Liver (tissue), 3 donors: ENCODE measurements at regions not wholly inside any gene's neighbourhood (a gene's known extent, or its start where the extent isn't known, plus 50 kb on each side); places are given as distances from the start of the nearest gene placed in this dataset.

Experiments used
- RAD21 ChIP-seq, 2 donors: IDR thresholded peaks; 2 replicates each; pipeline ENCODE4 v1.6.1; 2016; ENCODE audit warnings: antibody characterized with exemption in 2 of 2, mild to moderate bottlenecking in 2 of 2
- TAF1 ChIP-seq: conservative IDR thresholded peaks from 2 replicates; pipeline ENCODE4 v1.6.1; 2016; ENCODE audit warnings: antibody characterized with exemption, mild to moderate bottlenecking
- TF ChIP-seq, protein P1 (sequence below): fragments of 150-350 bp; IDR thresholded peaks from 2 replicates; pipeline ENCODE4 v1.5.1; 2017; ENCODE audit warnings: improper control_type of control experiment, low read depth, low read length; ENCODE audit not compliant: missing input control
- TF ChIP-seq, protein P2 (sequence below): IDR thresholded peaks from 2 replicates; pipeline ENCODE4 v1.6.1; 2016; ENCODE audit warnings: antibody characterized with exemption, mild to moderate bottlenecking
- TF ChIP-seq, protein P3 (sequence below): IDR thresholded peaks from 2 replicates; pipeline ENCODE4 v1.6.1; 2016; ENCODE audit warnings: antibody characterized with exemption
- donor health status: healthy.
- donor health status: healthy.

DNA sequence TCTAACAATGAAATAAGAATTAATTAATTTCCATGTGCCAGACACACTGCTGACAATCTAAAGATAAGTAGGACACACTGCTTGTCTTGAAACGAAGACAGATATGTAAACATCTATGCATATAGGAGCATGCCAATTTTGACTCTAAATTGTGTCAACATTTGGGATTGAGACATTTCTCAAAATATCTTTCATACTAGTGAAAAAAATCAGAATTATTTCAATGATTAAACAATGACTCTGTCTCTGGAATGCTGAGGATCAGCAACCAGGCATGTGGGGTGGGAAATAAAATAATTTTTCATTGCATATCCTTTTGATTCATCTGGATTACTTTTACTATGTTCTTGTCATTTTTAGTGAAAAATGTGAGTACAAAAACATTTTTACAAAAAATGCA lies 262.6 kb upstream of the SYT4 start:
- TF ChIP-seq, protein P1, sequence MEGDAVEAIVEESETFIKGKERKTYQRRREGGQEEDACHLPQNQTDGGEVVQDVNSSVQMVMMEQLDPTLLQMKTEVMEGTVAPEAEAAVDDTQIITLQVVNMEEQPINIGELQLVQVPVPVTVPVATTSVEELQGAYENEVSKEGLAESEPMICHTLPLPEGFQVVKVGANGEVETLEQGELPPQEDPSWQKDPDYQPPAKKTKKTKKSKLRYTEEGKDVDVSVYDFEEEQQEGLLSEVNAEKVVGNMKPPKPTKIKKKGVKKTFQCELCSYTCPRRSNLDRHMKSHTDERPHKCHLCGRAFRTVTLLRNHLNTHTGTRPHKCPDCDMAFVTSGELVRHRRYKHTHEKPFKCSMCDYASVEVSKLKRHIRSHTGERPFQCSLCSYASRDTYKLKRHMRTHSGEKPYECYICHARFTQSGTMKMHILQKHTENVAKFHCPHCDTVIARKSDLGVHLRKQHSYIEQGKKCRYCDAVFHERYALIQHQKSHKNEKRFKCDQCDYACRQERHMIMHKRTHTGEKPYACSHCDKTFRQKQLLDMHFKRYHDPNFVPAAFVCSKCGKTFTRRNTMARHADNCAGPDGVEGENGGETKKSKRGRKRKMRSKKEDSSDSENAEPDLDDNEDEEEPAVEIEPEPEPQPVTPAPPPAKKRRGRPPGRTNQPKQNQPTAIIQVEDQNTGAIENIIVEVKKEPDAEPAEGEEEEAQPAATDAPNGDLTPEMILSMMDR: no peak
- no peak for TF ChIP-seq RAD21 (IDR thresholded peaks at IDR 0.05)
- TF ChIP-seq TAF1: no peak
- TF ChIP-seq, protein P2, sequence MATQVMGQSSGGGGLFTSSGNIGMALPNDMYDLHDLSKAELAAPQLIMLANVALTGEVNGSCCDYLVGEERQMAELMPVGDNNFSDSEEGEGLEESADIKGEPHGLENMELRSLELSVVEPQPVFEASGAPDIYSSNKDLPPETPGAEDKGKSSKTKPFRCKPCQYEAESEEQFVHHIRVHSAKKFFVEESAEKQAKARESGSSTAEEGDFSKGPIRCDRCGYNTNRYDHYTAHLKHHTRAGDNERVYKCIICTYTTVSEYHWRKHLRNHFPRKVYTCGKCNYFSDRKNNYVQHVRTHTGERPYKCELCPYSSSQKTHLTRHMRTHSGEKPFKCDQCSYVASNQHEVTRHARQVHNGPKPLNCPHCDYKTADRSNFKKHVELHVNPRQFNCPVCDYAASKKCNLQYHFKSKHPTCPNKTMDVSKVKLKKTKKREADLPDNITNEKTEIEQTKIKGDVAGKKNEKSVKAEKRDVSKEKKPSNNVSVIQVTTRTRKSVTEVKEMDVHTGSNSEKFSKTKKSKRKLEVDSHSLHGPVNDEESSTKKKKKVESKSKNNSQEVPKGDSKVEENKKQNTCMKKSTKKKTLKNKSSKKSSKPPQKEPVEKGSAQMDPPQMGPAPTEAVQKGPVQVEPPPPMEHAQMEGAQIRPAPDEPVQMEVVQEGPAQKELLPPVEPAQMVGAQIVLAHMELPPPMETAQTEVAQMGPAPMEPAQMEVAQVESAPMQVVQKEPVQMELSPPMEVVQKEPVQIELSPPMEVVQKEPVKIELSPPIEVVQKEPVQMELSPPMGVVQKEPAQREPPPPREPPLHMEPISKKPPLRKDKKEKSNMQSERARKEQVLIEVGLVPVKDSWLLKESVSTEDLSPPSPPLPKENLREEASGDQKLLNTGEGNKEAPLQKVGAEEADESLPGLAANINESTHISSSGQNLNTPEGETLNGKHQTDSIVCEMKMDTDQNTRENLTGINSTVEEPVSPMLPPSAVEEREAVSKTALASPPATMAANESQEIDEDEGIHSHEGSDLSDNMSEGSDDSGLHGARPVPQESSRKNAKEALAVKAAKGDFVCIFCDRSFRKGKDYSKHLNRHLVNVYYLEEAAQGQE: no peak
- TF ChIP-seq, protein P3, sequence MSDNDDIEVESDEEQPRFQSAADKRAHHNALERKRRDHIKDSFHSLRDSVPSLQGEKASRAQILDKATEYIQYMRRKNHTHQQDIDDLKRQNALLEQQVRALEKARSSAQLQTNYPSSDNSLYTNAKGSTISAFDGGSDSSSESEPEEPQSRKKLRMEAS: no peak
